ENCODE measurements at regions not wholly inside any gene's neighbourhood (a gene's known extent, or its start where the extent isn't known, plus 50 kb on each side); places are given as distances from the start of the nearest gene placed in this dataset.

DNA sequence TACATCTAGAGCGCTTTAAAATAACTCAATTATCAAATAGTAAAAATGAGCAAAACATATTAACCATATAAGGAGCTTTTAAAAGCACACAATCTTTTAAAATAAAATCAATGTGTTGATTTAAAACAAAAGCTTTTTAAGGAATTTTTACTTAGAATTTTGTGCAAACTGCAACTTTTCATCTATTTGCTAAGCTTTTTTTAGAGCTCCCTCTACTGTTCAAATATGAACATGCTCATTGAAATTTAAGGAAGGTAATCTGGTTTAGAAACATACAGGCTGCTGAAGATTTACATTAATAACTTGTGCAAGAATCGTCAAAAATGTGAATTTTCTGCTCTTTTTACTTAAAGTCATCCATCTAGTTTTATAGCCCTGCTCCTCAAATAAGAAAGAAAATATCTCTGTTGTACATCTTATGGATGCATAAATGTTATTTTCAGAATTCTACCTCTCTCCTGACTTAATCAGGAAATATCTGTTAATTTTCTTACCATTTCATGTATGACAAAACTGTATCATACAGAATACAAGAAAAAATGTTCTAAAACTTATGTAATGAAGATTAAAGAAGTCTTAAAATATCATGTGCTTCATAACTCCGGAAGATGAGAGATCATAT, 469.4 kb upstream of the ROBO2 start:
- Histone ChIP-seq H3K79me2 (ENCODE audit: insufficient read depth) (no peaks in the 10 kb centered on the region), H4K20me1 (ENCODE audit: insufficient read depth) (no peaks in the 10 kb centered on the region), H3K27ac (ENCODE audit: low read depth in 2 of 2, low read length in 1 of 2) (no peak overlapping the region), H3K9me2 (no peaks in the 10 kb centered on the region), H3K4me1 (ENCODE audit: control insufficient read depth in 1 of 2, insufficient read depth in 2 of 2, low read depth in 1 of 2, low read length in 1 of 2) (no peaks in the 10 kb centered on the region; a peak in 1 of 4 replicates), H3K27me3 (ENCODE audit: insufficient read depth) (no peaks in the 10 kb centered on the region), H3K9me3 (no peaks in the 10 kb centered on the region), H3K9ac (no peak overlapping the region), H3F3A (replicated peaks; ENCODE audit: insufficient read depth) (no peaks in the 10 kb centered on the region), H2AFZ (ENCODE audit: low read depth) (no peak overlapping the region), H3K4me3 (ENCODE audit: low read depth in 2 of 2, low read length in 1 of 2) (no peak overlapping the region; a peak in 1 of 4 replicates), H3K4me2 (no peak overlapping the region), H3K36me3 (replicated peaks in 1 of 2; ENCODE audit: control insufficient read depth in 1 of 2, insufficient read depth in 2 of 2, low read length in 1 of 2) (no peaks in the 10 kb centered on the region)
- peak; percentile 20 for DNase-seq
- POLR2A ChIA-PET, result no interaction called here
- TF ChIP-seq TCF12 (IDR thresholded peaks at IDR 0.05) (no peak), ELF1 (IDR thresholded peaks at IDR 0.05) (no peak), EZH2phosphoT487 (IDR thresholded peaks at IDR 0.05; ENCODE audit: borderline replicate concordance, low read depth) (no peak), SMC3 (IDR thresholded peaks at IDR 0.05; ENCODE audit: low read depth, low read length) (peak; percentile 40), RAD21 (IDR thresholded peaks at IDR 0.05; ENCODE audit: low read length) (peak; percentile 76)
- TF ChIP-seq, protein P1, sequence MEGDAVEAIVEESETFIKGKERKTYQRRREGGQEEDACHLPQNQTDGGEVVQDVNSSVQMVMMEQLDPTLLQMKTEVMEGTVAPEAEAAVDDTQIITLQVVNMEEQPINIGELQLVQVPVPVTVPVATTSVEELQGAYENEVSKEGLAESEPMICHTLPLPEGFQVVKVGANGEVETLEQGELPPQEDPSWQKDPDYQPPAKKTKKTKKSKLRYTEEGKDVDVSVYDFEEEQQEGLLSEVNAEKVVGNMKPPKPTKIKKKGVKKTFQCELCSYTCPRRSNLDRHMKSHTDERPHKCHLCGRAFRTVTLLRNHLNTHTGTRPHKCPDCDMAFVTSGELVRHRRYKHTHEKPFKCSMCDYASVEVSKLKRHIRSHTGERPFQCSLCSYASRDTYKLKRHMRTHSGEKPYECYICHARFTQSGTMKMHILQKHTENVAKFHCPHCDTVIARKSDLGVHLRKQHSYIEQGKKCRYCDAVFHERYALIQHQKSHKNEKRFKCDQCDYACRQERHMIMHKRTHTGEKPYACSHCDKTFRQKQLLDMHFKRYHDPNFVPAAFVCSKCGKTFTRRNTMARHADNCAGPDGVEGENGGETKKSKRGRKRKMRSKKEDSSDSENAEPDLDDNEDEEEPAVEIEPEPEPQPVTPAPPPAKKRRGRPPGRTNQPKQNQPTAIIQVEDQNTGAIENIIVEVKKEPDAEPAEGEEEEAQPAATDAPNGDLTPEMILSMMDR (IDR thresholded peaks at IDR 0.05), result peak; percentile 89
- CTCF ChIA-PET, result interaction anchor here (0.6 to 2.4 kb wide), 32 partner anchors 8 to 660 kb away, joined by 3 to 14 read pairs (median 4); no protein-coding TSS in a partner anchor
- WGBS (ENCODE audit: low lambda C conversion rate), result 53% methylated on average over 3 of the region's 3 CpGs

DNA sequence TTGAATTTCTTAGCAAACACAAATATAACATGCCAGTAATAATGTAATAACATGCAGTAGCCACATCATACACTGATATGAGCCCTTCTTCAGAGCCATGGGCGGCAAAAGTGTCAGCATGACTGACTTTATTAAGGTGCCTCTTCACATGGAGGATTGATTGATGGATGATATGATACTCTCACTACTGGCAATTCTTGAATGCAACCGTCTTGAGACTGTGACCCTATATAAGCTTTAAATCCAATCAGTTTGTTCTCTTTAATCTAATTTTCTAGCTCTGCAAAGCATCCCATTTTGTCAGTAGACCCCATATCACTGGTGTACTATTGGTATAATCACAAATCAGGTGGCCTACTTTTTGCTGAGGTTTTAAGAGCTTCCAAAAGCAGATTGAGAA, 463.7 kb upstream of the ROBO2 start:
- Histone ChIP-seq H3K4me2 (no peak overlapping the region), H3K79me2 (ENCODE audit: insufficient read depth) (no peaks in the 10 kb centered on the region), H4K20me1 (ENCODE audit: insufficient read depth) (no peaks in the 10 kb centered on the region), H3K9me3 (no peaks in the 10 kb centered on the region), H3K27ac (ENCODE audit: low read depth in 2 of 2, low read length in 1 of 2) (no peak overlapping the region), H3K27me3 (ENCODE audit: insufficient read depth) (no peaks in the 10 kb centered on the region), H3K9ac (no peak overlapping the region), H3K4me3 (ENCODE audit: low read depth in 2 of 2, low read length in 1 of 2) (no peak overlapping the region), H2AFZ (ENCODE audit: low read depth) (no peak overlapping the region), H3K36me3 (replicated peaks in 1 of 2; ENCODE audit: control insufficient read depth in 1 of 2, insufficient read depth in 2 of 2, low read length in 1 of 2) (no peaks in the 10 kb centered on the region), H3F3A (replicated peaks; ENCODE audit: insufficient read depth) (no peaks in the 10 kb centered on the region), H3K4me1 (ENCODE audit: control insufficient read depth in 1 of 2, insufficient read depth in 2 of 2, low read depth in 1 of 2, low read length in 1 of 2) (no peaks in the 10 kb centered on the region), H3K9me2 (no peaks in the 10 kb centered on the region)
- POLR2A ChIA-PET, result no interaction called here
- TF ChIP-seq RCOR1 (IDR thresholded peaks at IDR 0.05; ENCODE audit: low read length) (no peak), FOXJ3 (CRISPR knock-in tag; IDR thresholded peaks at IDR 0.05) (no peak), ZBTB33 (IDR thresholded peaks at IDR 0.05; ENCODE audit: borderline replicate concordance, low read depth) (no peak), POLR2AphosphoS5 (IDR thresholded peaks at IDR 0.05; ENCODE audit: low read depth, low read length) (no peak), TAF1 (IDR thresholded peaks at IDR 0.05; ENCODE audit: borderline replicate concordance, low read depth, low read length) (no peak), SMC3 (IDR thresholded peaks at IDR 0.05; ENCODE audit: low read depth, low read length) (no peak), MEF2A (IDR thresholded peaks at IDR 0.05; ENCODE audit: borderline replicate concordance, low read depth) (no peak), TCF12 (IDR thresholded peaks at IDR 0.05) (no peak), NRF1 (IDR thresholded peaks at IDR 0.05; ENCODE audit: low read depth, low read length) (no peak), FOSL2 (IDR thresholded peaks at IDR 0.05; ENCODE audit: borderline replicate concordance, low read depth) (no peak), ELF1 (IDR thresholded peaks at IDR 0.05) (no peak), RXRA (IDR thresholded peaks at IDR 0.05; ENCODE audit: borderline replicate concordance, low read depth) (no peak), EP300 (IDR thresholded peaks at IDR 0.05; ENCODE audit: borderline replicate concordance in 1 of 2, low read depth in 1 of 2, low read length in 1 of 2) (no peak)
- TF ChIP-seq, protein P2, sequence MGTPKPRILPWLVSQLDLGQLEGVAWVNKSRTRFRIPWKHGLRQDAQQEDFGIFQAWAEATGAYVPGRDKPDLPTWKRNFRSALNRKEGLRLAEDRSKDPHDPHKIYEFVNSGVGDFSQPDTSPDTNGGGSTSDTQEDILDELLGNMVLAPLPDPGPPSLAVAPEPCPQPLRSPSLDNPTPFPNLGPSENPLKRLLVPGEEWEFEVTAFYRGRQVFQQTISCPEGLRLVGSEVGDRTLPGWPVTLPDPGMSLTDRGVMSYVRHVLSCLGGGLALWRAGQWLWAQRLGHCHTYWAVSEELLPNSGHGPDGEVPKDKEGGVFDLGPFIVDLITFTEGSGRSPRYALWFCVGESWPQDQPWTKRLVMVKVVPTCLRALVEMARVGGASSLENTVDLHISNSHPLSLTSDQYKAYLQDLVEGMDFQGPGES (IDR thresholded peaks at IDR 0.05; ENCODE audit: low read depth, low read length), result no peak
- TF ChIP-seq, protein P1 (IDR thresholded peaks at IDR 0.05), result no peak
- 42% methylated on average over 2 of the region's 2 CpGs for WGBS (ENCODE audit: low lambda C conversion rate)
- DNase-seq, result no peak
- CTCF ChIA-PET, result interaction anchor here (0.7 to 1.3 kb wide), 2 partner anchors 9 to 10 kb away, joined by 3 to 6 read pairs; no protein-coding TSS in a partner anchor
